Fibroblast of peridontal ligament (primary cell): ENCODE measurements at regions not wholly inside any gene's neighbourhood (a gene's known extent, or its start where the extent isn't known, plus 50 kb on each side); places are given as distances from the start of the nearest gene placed in this dataset.

Experiments used
- DNase-seq: peaks from one replicate; pipeline ENCODE4 v3.0.0-alpha.2; 2010; ENCODE audit errors: extremely low read depth

DNA sequence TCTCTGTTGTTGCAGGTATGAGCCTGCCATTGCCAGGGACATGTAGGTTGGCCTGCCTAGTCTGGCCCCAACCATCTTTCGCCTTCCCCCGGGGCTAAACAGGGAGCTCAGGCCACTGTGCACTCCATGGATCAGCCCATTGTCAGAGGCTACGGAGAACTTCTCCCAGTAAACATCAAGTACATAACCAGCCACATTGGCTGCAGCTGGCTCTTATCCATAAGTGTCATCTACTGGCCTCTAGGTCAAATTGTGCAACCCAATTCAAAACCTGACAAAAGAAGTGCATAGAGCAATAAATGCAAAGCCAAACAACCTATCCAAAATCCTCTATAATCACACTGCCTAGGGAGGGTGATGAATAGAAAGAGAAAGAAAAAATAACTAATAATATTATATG lies 418.1 kb upstream of the DCC start:
- DNase-seq: no peak

GRCh38 chr18:51933903-51934302 lies 406.1 kb upstream of the DCC start:
- DNase-seq: no peak

DNA sequence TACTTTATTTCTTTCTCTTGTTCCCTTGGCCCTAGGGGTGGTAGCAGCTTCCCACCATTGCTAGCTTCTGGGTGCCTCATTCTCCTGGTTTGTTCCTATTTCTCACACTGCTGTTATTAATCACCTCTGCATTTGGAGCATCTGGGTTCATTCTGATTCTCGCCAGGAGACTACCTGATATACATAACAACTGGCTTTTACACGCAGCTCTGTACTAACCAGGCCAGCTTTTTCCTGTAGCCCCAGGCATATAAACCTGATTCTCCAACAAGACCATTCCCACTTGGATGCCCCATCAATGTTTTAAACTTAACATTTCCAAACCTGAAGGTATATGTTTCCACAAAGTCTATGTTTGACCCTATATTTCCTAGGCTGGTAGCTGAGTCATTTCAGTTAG lies 403.9 kb upstream of the DCC start:
- no peak for DNase-seq

DNA sequence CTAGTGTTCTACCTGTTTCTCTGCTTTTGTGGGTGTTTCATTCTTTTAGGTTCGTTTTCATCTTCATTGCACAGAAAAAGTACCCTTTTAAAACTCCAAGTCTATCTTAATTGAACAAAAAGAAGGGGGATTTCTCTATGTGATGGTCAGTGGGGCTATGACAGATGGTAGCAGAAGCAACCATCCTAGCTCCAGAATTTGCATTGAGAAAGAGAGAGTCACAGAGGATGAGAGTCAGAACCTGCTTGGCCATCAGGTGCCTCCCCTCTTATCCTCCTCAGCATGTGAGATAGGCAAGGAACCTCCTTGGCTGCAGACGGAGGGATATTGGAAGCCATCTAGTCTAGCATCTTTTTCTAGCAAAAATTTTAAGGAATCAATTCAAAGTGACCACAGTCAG lies 398.0 kb upstream of the DCC start:
- DNase-seq: no peak

GRCh38 chr18:51943281-51943680 lies 396.7 kb upstream of the DCC start:
- no peak for DNase-seq

DNA sequence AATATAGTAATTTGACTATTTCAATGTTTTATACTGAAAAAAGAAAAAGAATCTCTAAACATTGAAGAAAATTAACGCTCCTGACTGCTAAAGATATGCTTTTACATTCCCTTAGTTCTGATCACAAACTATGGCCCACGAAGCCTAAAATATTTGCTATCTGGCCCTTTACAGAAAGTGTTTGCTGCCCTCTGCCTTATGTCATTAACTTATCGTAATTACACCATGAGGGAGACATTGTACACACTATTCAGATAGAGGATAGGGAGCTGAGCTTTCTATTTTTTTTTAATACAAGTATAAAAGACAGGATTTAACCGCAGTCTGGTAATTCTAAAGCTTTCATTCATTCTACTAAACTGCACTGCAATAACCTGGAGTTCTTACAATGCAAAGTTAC lies 393.1 kb upstream of the DCC start:
- no peak for DNase-seq

DNA sequence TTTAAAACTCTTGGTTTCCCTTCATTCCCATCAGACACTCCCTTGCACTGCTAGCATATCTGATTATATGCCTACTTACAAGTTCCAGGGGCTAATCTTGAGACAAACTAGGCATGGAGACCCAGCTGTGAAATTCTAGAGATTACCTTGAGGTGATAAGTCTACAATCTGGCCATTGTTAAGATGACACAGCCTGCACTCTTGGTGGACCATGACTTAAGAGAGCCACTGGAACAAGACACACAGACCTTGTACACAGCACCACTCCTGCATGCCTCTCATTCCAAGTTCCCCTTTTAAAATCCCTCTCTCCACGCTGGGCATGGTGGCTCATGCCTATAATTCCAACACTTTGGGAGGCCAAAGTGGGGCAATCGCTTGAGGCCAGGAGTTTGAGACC lies 387.2 kb upstream of the DCC start:
- no peak for DNase-seq

DNA sequence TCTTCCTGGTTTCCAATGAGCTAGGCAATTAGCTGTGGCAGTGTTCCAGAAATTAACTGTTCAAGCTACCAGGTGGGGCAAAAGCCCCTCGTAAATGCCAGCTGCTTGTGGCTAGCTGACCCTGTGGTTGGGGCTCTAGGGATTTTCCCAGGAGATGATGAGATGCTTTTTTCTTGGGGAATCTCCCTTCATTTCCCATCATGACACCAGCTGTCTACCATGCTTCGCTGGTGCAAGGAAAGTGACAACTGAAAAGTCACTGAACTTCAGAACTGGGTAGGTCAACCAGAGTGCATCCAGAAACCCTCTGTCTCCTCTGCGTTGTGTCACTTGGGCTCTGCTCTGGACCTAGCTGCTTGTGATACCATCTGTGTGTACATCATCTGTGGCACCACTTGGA lies 386.5 kb upstream of the DCC start:
- no peak for DNase-seq

GRCh38 chr18:51955136-51955535 lies 384.9 kb upstream of the DCC start:
- no peak for DNase-seq

GRCh38 chr18:51957001-51957400 lies 383.0 kb upstream of the DCC start:
- no peak for DNase-seq

GRCh38 chr18:51980101-51980500 lies 359.9 kb upstream of the DCC start:
- DNase-seq: no peak

- no peak for DNase-seq
Measured at GRCh38 chr18:51988277-51988676, 351.7 kb upstream of the DCC start.

DNA sequence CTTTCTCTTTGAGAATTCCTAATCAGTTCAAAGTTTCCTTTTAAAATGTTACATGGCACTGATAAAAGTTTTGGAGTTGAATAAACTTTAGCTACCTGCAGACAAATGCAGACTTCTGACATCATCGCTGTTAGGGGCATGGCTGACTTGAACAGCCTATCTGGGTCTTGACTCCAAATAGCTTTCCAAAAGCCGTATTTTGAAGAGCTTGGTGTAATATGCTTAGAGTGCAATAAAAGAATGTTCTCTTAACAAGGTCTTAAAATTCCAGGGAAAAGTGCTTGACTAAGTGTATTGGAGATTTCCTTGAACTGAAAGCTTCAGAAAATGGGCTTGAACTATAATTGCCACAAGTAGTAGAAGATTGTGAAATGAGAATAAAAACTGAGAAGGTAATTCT lies 342.9 kb upstream of the DCC start:
- DNase-seq: no peak

- DNase-seq: no peak
Measured at GRCh38 chr18:51998066-51998465, 341.9 kb upstream of the DCC start.

- no peak for DNase-seq
Measured at GRCh38 chr18:51998711-51999110, 341.3 kb upstream of the DCC start.

GRCh38 chr18:51999351-51999750 lies 340.6 kb upstream of the DCC start:
- no peak for DNase-seq

GRCh38 chr18:52000435-52000834 lies 339.6 kb upstream of the DCC start:
- no peak for DNase-seq

- no peak for DNase-seq
Measured at GRCh38 chr18:52001106-52001505, 338.9 kb upstream of the DCC start.

- DNase-seq: no peak
Measured at GRCh38 chr18:52002600-52002999, 337.4 kb upstream of the DCC start.

DNA sequence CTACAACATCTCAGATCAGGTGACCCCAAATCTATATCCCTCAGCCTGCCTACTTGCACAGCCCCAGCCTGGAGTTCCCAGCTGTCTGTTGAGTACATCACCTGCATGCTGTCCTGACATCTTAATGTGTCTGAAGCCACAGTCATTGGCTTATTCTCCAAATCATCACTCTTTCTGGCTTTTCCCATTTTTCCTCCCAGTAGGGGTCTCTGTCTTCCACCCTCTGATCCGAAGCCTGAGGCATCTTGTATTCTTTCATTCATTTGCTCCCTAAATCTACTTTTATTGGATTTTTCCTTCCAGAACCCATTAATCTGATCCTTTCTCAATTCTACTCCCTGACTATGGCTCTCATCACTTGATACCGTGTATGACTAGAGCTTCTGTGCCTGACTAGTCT lies 332.9 kb upstream of the DCC start:
- no peak for DNase-seq

DNA sequence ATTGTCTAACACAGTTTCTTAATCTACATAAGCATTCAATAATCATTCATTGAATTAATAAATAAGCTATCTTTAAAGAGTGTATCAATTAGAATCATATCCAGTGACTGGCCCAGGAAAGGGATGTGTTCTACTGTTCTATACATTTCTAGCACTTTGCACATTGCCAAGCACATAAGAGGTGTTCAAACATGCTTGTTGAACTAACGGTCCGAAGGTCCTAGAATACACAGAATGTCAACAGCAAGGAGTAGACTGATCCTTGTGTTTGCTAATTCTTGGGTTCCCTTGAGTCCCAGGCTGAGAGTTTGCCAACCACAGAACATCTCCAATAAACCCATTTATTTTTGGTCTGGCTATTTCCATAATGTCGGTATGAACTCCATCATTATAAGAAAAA lies 331.7 kb upstream of the DCC start:
- no peak for DNase-seq

- DNase-seq: no peak
Measured at GRCh38 chr18:52008736-52009135, 331.3 kb upstream of the DCC start.

- no peak for DNase-seq
Measured at GRCh38 chr18:52009958-52010357, 330.0 kb upstream of the DCC start.

GRCh38 chr18:52045946-52046675 lies 293.9 kb upstream of the DCC start:
- DNase-seq: no peak
